ENCODE measurements at regions not wholly inside any gene's neighbourhood (a gene's known extent, or its start where the extent isn't known, plus 50 kb on each side); places are given as distances from the start of the nearest gene placed in this dataset.

GRCh38 chr2:216808805-216809425, 50.9 kb downstream of the TNP1 start:
- no peak for DNase-seq

- peak; percentile 40 for DNase-seq
Measured at GRCh38 chr2:216807857-216808272, 52.0 kb downstream of the TNP1 start.

- DNase-seq: no peak
Measured at GRCh38 chr2:216804357-216805350, 55.2 kb downstream of the TNP1 start.

- peak; percentile 67 for DNase-seq
Measured at GRCh38 chr2:216803791-216804190, 56.1 kb downstream of the TNP1 start.

GRCh38 chr2:216802516-216803215, 57.2 kb downstream of the TNP1 start:
- peak; percentile 36 for DNase-seq

GRCh38 chr2:216800836-216801235, 59.0 kb downstream of the TNP1 start:
- no peak for DNase-seq

- DNase-seq: no peak
Measured at GRCh38 chr2:216799873-216800431, 59.9 kb downstream of the TNP1 start.

- DNase-seq: no peak
Measured at GRCh38 chr2:216796115-216796840, 63.6 kb downstream of the TNP1 start.

GRCh38 chr2:216793386-216793785, 66.5 kb downstream of the TNP1 start:
- no peak for DNase-seq

GRCh38 chr2:216792222-216793021, 67.4 kb downstream of the TNP1 start:
- DNase-seq: no peak

- peak; percentile 50 for DNase-seq
Measured at GRCh38 chr2:216791303-216791702, 68.6 kb downstream of the TNP1 start.

GRCh38 chr2:216789081-216789480, 70.8 kb downstream of the TNP1 start:
- DNase-seq: no peak

- no peak for DNase-seq
Measured at GRCh38 chr2:216787851-216788540, 71.9 kb downstream of the TNP1 start.

GRCh38 chr2:216786676-216787075, 73.2 kb downstream of the TNP1 start:
- no peak for DNase-seq

- DNase-seq: no peak
Measured at GRCh38 chr2:216784456-216784855, 75.4 kb downstream of the TNP1 start.

- no peak for DNase-seq
Measured at GRCh38 chr2:216781709-216782108, 78.2 kb downstream of the TNP1 start.

- no peak for DNase-seq
Measured at GRCh38 chr2:216780843-216781242, 79.0 kb downstream of the TNP1 start.

- no peak for DNase-seq
Measured at GRCh38 chr2:216777637-216778273, 82.1 kb downstream of the TNP1 start.

GRCh38 chr2:216776066-216776850, 80.9 kb upstream of the IGFBP5 start:
- DNase-seq: no peak
